Activated B cell treated with CpG ODN at 0.5 μM for 24 hours (primary cell): ENCODE measurements at regions not wholly inside any gene's neighbourhood (a gene's known extent, or its start where the extent isn't known, plus 50 kb on each side); places are given as distances from the start of the nearest gene placed in this dataset.

Experiments used
- ATAC-seq: fragments of 200-7000 bp; cut with Tn5 transposase; one replicate; pipeline ENCODE4 v1.10.0; 2021; ENCODE audit warnings: low read depth, mild to moderate bottlenecking, moderate library complexity
- CTCF ChIA-PET: fragments of 350-600 bp; sonication (Branson Sonifier 250); formaldehyde crosslinking; loops from one replicate; lab custom pipeline; 2021; ENCODE audit warnings: antibody characterized with exemption; lab: Charles Lee
- POLR2A ChIA-PET: fragments of 350-600 bp; sonication (Branson Sonifier 250); formaldehyde crosslinking; loops from one replicate; lab custom pipeline; 2021; ENCODE audit warnings: antibody characterized with exemption; lab: Charles Lee
- DNase-seq: peaks from one replicate; pipeline ENCODE4 v3.0.0; 2022
- H3K27ac Mint-ChIP-seq: one replicate; pipeline ENCODE4 v1.8.0; 2020; ENCODE audit warnings: mixed read lengths
- H3K27me3 Mint-ChIP-seq: one replicate; pipeline ENCODE4 v1.8.0; 2021; ENCODE audit warnings: mixed read lengths
- H3K36me3 Mint-ChIP-seq: one replicate; pipeline ENCODE4 v1.8.0; 2021; ENCODE audit warnings: low read depth, mixed read lengths
- H3K4me1 Mint-ChIP-seq: one replicate; pipeline ENCODE4 v1.8.0; 2021; ENCODE audit warnings: mixed read lengths
- H3K4me3 Mint-ChIP-seq: one replicate; pipeline ENCODE4 v1.8.0; 2020; ENCODE audit warnings: mild to moderate bottlenecking, mixed read lengths
- H3K9me3 Mint-ChIP-seq: one replicate; pipeline ENCODE4 v1.8.0; 2020; ENCODE audit warnings: mixed read lengths
- CTCF ChIP-seq: fragments of 200-600 bp; IDR thresholded peaks from one replicate; pipeline ENCODE4 v1.8.0; 2022; ENCODE audit warnings: antibody characterized with exemption, mild to moderate bottlenecking
- intact Hi-C: fragments of 100-400 bp; cut with micrococcal nuclease; formaldehyde crosslinking; loops from one replicate; pipeline ENCODE4 v1.15.1; 2024

- ATAC-seq (no peak), DNase-seq (no peak)
- no peak overlapping the region for H3K27ac Mint-ChIP-seq
- no peaks in the 10 kb centered on the region for H3K36me3 Mint-ChIP-seq
- no peaks in the 10 kb centered on the region for H3K27me3 Mint-ChIP-seq
- ChIA-PET CTCF (no interaction called here), POLR2A (no interaction called here)
- no peak overlapping the region for H3K4me3 Mint-ChIP-seq
- intact Hi-C loops, result no loop called here
- no peak for TF ChIP-seq CTCF
- H3K9me3 Mint-ChIP-seq, result peaks cover 2% of the 10 kb centered on the region
- no peaks in the 10 kb centered on the region for H3K4me1 Mint-ChIP-seq
These were observed 83.4 kb upstream of the RARB start for GRCh38 chr3:25344670-25345069.

DNA sequence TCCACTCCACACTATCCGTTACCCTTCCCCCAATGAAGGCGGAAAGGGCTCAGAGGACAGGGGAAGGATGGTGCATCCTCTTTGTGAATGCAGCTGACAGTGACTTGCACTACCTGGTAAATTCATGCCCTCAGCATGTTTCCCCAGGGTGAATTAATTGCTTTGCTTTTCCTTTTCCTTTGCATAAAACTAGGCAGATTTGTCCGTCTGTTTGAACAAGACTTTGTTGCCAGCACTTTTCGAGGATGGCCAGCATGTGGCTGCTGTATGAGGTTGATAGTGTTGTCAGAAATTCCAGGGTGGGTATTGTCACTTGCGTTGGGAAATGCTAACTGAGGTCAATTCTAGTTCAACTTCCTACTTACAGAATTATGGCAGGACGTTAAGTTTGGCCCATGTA, 79.0 kb upstream of the RARB start:
- peaks cover 2% of the 10 kb centered on the region for H3K9me3 Mint-ChIP-seq
- no peak for ATAC-seq
- no peaks in the 10 kb centered on the region for H3K4me1 Mint-ChIP-seq
- H3K36me3 Mint-ChIP-seq, result no peaks in the 10 kb centered on the region
- POLR2A ChIA-PET, result no interaction called here
- no peak for TF ChIP-seq CTCF
- no peak for DNase-seq
- intact Hi-C loops, result no loop called here
- CTCF ChIA-PET, result no interaction called here
- H3K27me3 Mint-ChIP-seq, result no peaks in the 10 kb centered on the region
- no peak overlapping the region for H3K4me3 Mint-ChIP-seq
- no peak overlapping the region for H3K27ac Mint-ChIP-seq

- Mint-ChIP-seq H3K9me3 (peaks cover 2% of the 10 kb centered on the region), H3K4me1 (no peaks in the 10 kb centered on the region), H3K27me3 (no peaks in the 10 kb centered on the region), H3K36me3 (no peaks in the 10 kb centered on the region), H3K4me3 (no peak overlapping the region), H3K27ac (no peak overlapping the region)
- intact Hi-C loops, result no loop called here
- ChIA-PET POLR2A (no interaction called here), CTCF (no interaction called here)
- DNase-seq (no peak), ATAC-seq (no peak)
- no peak for TF ChIP-seq CTCF
These were observed 78.0 kb upstream of the RARB start for GRCh38 chr3:25349828-25350724.

- H3K4me3 Mint-ChIP-seq, result no peak overlapping the region
- TF ChIP-seq CTCF, result no peak
- POLR2A ChIA-PET, result no interaction called here
- CTCF ChIA-PET, result no interaction called here
- no peak for DNase-seq
- H3K4me1 Mint-ChIP-seq, result no peaks in the 10 kb centered on the region
- intact Hi-C loops, result no loop called here
- H3K27ac Mint-ChIP-seq, result no peak overlapping the region
- H3K9me3 Mint-ChIP-seq, result peaks cover 2% of the 10 kb centered on the region
- H3K36me3 Mint-ChIP-seq, result no peaks in the 10 kb centered on the region
- no peaks in the 10 kb centered on the region for H3K27me3 Mint-ChIP-seq
- no peak for ATAC-seq
These were observed 77.3 kb upstream of the RARB start for GRCh38 chr3:25350725-25351114.

DNA sequence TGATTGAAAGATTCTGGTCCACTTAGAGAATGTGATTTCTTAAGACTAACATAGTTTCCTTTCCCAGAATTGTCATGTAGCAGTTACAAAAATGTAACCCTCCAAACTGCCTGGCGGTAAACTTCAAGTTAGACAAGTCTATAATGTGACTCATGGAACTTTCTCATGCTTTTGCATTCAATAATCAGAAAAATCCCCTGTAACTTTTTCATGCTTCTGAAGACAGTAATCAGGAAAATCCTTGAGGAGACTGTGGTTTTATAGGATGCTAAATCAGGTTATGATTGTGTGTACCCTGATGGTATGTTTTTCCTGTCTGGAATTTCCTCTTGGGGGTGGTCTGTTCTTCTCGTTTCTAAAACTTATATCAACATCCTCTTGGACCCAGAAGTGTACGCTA, 74.0 kb upstream of the RARB start:
- ChIA-PET POLR2A (no interaction called here), CTCF (no interaction called here)

More for the DNA sequence above, 74.0 kb upstream of the RARB start:
- no peak for DNase-seq
- no peak overlapping the region for H3K27ac Mint-ChIP-seq
- intact Hi-C loops, result no loop called here
- no peaks in the 10 kb centered on the region for H3K4me1 Mint-ChIP-seq
- no peaks in the 10 kb centered on the region for H3K27me3 Mint-ChIP-seq
- TF ChIP-seq CTCF, result no peak
- no peak overlapping the region for H3K4me3 Mint-ChIP-seq
- H3K36me3 Mint-ChIP-seq, result no peaks in the 10 kb centered on the region
- H3K9me3 Mint-ChIP-seq, result no peaks in the 10 kb centered on the region
- no peak for ATAC-seq
